ENCODE measurements at regions not wholly inside any gene's neighbourhood (a gene's known extent, or its start where the extent isn't known, plus 50 kb on each side); places are given as distances from the start of the nearest gene placed in this dataset.

GRCh38 chr2:204126705-204127104 is 190.1 kb downstream of the ICOS start:
- H3K36me3 ChIP-seq = no peaks in the 10 kb centered on the region
- whole genome bisulfite sequencing, 2 donors = 84 to 87% methylated on average over 3 of the region's 3 CpGs
- H3K4me1 ChIP-seq = no peaks in the 10 kb centered on the region
- DNase-seq = no peak
- H3K9me3 ChIP-seq = no peaks in the 10 kb centered on the region
- TF ChIP-seq POLR2AphosphoS5 (IDR thresholded peaks at IDR 0.05) = no peak
- no peak for TF ChIP-seq CTCF (IDR thresholded peaks at IDR 0.05)
- no peak for TF ChIP-seq EP300 (IDR thresholded peaks at IDR 0.05)
- TF ChIP-seq POLR2A (IDR thresholded peaks at IDR 0.05) = no peak
- H3K27ac ChIP-seq = no peak overlapping the region
- intact Hi-C loops (cut with DNase I) = no loop called here
- no peak overlapping the region for H3K4me3 ChIP-seq
- no peaks in the 10 kb centered on the region for H3K27me3 ChIP-seq

GRCh38 chr2:204127238-204127637 is 190.7 kb downstream of the ICOS start:
- H3K36me3 ChIP-seq = no peaks in the 10 kb centered on the region
- no peak for TF ChIP-seq POLR2AphosphoS5 (IDR thresholded peaks at IDR 0.05)
- no peak for TF ChIP-seq EP300 (IDR thresholded peaks at IDR 0.05)
- no peak for TF ChIP-seq CTCF (IDR thresholded peaks at IDR 0.05)
- no peak for TF ChIP-seq POLR2A (IDR thresholded peaks at IDR 0.05)
- no peak overlapping the region for H3K27ac ChIP-seq
- no peaks in the 10 kb centered on the region for H3K4me1 ChIP-seq
- intact Hi-C loops (cut with DNase I) = no loop called here
- 52 to 72% methylated on average over 2 of the region's 2 CpGs for WGBS, 2 donors
- H3K27me3 ChIP-seq = no peaks in the 10 kb centered on the region
- H3K9me3 ChIP-seq = no peaks in the 10 kb centered on the region
- no peak for DNase-seq
- H3K4me3 ChIP-seq = no peak overlapping the region

GRCh38 chr2:204129591-204130294 is 193.2 kb downstream of the ICOS start:
- no peaks in the 10 kb centered on the region for H3K36me3 ChIP-seq
- TF ChIP-seq POLR2AphosphoS5 (IDR thresholded peaks at IDR 0.05) (no peak), POLR2A (IDR thresholded peaks at IDR 0.05) (no peak), CTCF (IDR thresholded peaks at IDR 0.05) (no peak), EP300 (IDR thresholded peaks at IDR 0.05) (no peak)
- H3K4me3 ChIP-seq = no peak overlapping the region
- no peaks in the 10 kb centered on the region for H3K27me3 ChIP-seq
- WGBS, 2 donors = 86 to 93% methylated on average over 13 of the region's 13 CpGs
- H3K9me3 ChIP-seq = no peaks in the 10 kb centered on the region
- no peaks in the 10 kb centered on the region for H3K4me1 ChIP-seq
- DNase-seq = no peak
- intact Hi-C loops (cut with DNase I) = no loop called here
- H3K27ac ChIP-seq = no peak overlapping the region

GRCh38 chr2:204131621-204132020 is 195.1 kb downstream of the ICOS start:
- no peak for DNase-seq
- Histone ChIP-seq H3K9me3 (no peaks in the 10 kb centered on the region), H3K4me3 (no peak overlapping the region), H3K27ac (no peak overlapping the region), H3K4me1 (no peaks in the 10 kb centered on the region), H3K36me3 (no peaks in the 10 kb centered on the region), H3K27me3 (no peaks in the 10 kb centered on the region)
- WGBS, 2 donors = 82 to 84% methylated on average over 1 of the region's 1 CpG
- intact Hi-C loops (cut with DNase I) = no loop called here
- no peak for TF ChIP-seq EP300 (IDR thresholded peaks at IDR 0.05)
- no peak for TF ChIP-seq POLR2A (IDR thresholded peaks at IDR 0.05)
- no peak for TF ChIP-seq CTCF (IDR thresholded peaks at IDR 0.05)
- TF ChIP-seq POLR2AphosphoS5 (IDR thresholded peaks at IDR 0.05) = no peak

GRCh38 chr2:204133476-204133875 is 196.9 kb downstream of the ICOS start:
- Histone ChIP-seq H3K4me3 (no peak overlapping the region), H3K36me3 (no peaks in the 10 kb centered on the region), H3K4me1 (peaks cover 0 to 12% (median 5%) of the 10 kb centered on the region in 4 donors), H3K27ac (no peak overlapping the region), H3K9me3 (no peaks in the 10 kb centered on the region), H3K27me3 (no peaks in the 10 kb centered on the region)
- 90 to 95% methylated on average over 2 of the region's 2 CpGs for WGBS, 2 donors
- no peak for DNase-seq
- intact Hi-C loops (cut with DNase I) = no loop called here
- TF ChIP-seq POLR2A (IDR thresholded peaks at IDR 0.05) = no peak
